Medulla oblongata (tissue), 1 donor: ENCODE measurements at regions not wholly inside any gene's neighbourhood (a gene's known extent, or its start where the extent isn't known, plus 50 kb on each side); places are given as distances from the start of the nearest gene placed in this dataset.
"Not testable (repeated sequence)": the region's sequence is repeated elsewhere in the genome, so short reads cannot be mapped to it uniquely, and the experiment has no call there.

Experiments used
- DNase-seq: peaks from one replicate; pipeline ENCODE4 v3.0.0-alpha.2; 2015; ENCODE audit errors: extremely low spot score

GRCh38 chr9:115462623-115463022 lies 344.7 kb upstream of the TNC start:
- DNase-seq = no peak

GRCh38 chr9:115466756-115467155 lies 348.8 kb upstream of the TNC start:
- DNase-seq = no peak

- DNase-seq = no peak
These were observed 351.9 kb upstream of the TNC start for GRCh38 chr9:115469841-115470240.

GRCh38 chr9:115473032-115473431 lies 355.1 kb upstream of the TNC start:
- not testable (repeated sequence) for DNase-seq

GRCh38 chr9:115481769-115482168 lies 363.8 kb upstream of the TNC start:
- DNase-seq = no peak

- no peak for DNase-seq
These were observed 364.8 kb upstream of the TNC start for GRCh38 chr9:115482747-115483146.

- no peak for DNase-seq
These were observed 374.9 kb upstream of the TNC start for GRCh38 chr9:115492869-115493268.

GRCh38 chr9:115494393-115494792 lies 376.4 kb upstream of the TNC start:
- DNase-seq = no peak

GRCh38 chr9:115495052-115495635 lies 377.2 kb upstream of the TNC start:
- no peak for DNase-seq

GRCh38 chr9:115495836-115496235 lies 377.9 kb upstream of the TNC start:
- no peak for DNase-seq

GRCh38 chr9:115498303-115498702 lies 380.3 kb upstream of the TNC start:
- DNase-seq = no peak

GRCh38 chr9:115507148-115507547 lies 389.2 kb upstream of the TNC start:
- no peak for DNase-seq

GRCh38 chr9:115513148-115513547 lies 395.2 kb upstream of the TNC start:
- DNase-seq = no peak

- no peak for DNase-seq
These were observed 396.5 kb upstream of the TNC start for GRCh38 chr9:115514454-115514853.

- no peak for DNase-seq
These were observed 399.5 kb upstream of the TNC start for GRCh38 chr9:115517335-115518075.

GRCh38 chr9:115520646-115521045 lies 402.7 kb upstream of the TNC start:
- peak; percentile 61 for DNase-seq

GRCh38 chr9:115522912-115523311 lies 405.0 kb upstream of the TNC start:
- DNase-seq = no peak

GRCh38 chr9:115524453-115525059 lies 406.6 kb upstream of the TNC start:
- DNase-seq = peak; percentile 79

GRCh38 chr9:115525111-115526058 lies 407.4 kb upstream of the TNC start:
- DNase-seq = no peak

- no peak for DNase-seq
These were observed 413.6 kb upstream of the TNC start for GRCh38 chr9:115531410-115532125.

GRCh38 chr9:115533511-115533910 lies 415.6 kb upstream of the TNC start:
- no peak for DNase-seq
